ENCODE measurements at regions not wholly inside any gene's neighbourhood (a gene's known extent, or its start where the extent isn't known, plus 50 kb on each side); places are given as distances from the start of the nearest gene placed in this dataset.

- DNase-seq: no peak
- intact Hi-C loops (cut with DNase I): no loop called here
- Histone ChIP-seq H3K27me3 (no peaks in the 10 kb centered on the region), H3K4me1 (no peaks in the 10 kb centered on the region), H3K4me3 (no peak overlapping the region), H3K36me3 (no peaks in the 10 kb centered on the region), H3K9me3 (no peaks in the 10 kb centered on the region), H3K27ac (no peak overlapping the region)
- WGBS, 2 donors: 67 to 76% methylated on average over 3 of the region's 3 CpGs
- no peak for TF ChIP-seq CTCF (IDR thresholded peaks at IDR 0.05)
Measured at GRCh38 chr2:192585418-192585817, 390.7 kb upstream of the TMEFF2 start.

- no peaks in the 10 kb centered on the region for H3K9me3 ChIP-seq
- H3K4me1 ChIP-seq: no peaks in the 10 kb centered on the region
- intact Hi-C loops (cut with DNase I): no loop called here
- H3K27ac ChIP-seq: no peak overlapping the region
- H3K36me3 ChIP-seq: no peaks in the 10 kb centered on the region
- no peak for DNase-seq
- H3K27me3 ChIP-seq: no peaks in the 10 kb centered on the region
- H3K4me3 ChIP-seq: no peak overlapping the region
- TF ChIP-seq CTCF (IDR thresholded peaks at IDR 0.05) (no peak), POLR2AphosphoS5 (IDR thresholded peaks at IDR 0.05) (no peak), EP300 (IDR thresholded peaks at IDR 0.05) (no peak), POLR2A (IDR thresholded peaks at IDR 0.05) (no peak)
- WGBS, 2 donors: 79 to 86% methylated on average over 1 of the region's 1 CpG
Measured at GRCh38 chr2:192584976-192585375, 390.2 kb upstream of the TMEFF2 start.

GRCh38 chr2:192579965-192580700 lies 385.4 kb upstream of the TMEFF2 start:
- no peak for DNase-seq
- H3K36me3 ChIP-seq: no peaks in the 10 kb centered on the region
- H3K4me3 ChIP-seq: no peak overlapping the region
- 37 to 59% methylated on average over 2 of the region's 2 CpGs for WGBS, 2 donors
- no peak for TF ChIP-seq EP300 (IDR thresholded peaks at IDR 0.05)
- no peak for TF ChIP-seq POLR2AphosphoS5 (IDR thresholded peaks at IDR 0.05)
- H3K9me3 ChIP-seq: no peaks in the 10 kb centered on the region
- H3K27me3 ChIP-seq: no peaks in the 10 kb centered on the region
- no peaks in the 10 kb centered on the region for H3K4me1 ChIP-seq
- intact Hi-C loops (cut with DNase I): no loop called here
- no peak overlapping the region for H3K27ac ChIP-seq

GRCh38 chr2:192578780-192579179 lies 384.0 kb upstream of the TMEFF2 start:
- H3K27ac ChIP-seq: no peak overlapping the region
- no peak for DNase-seq
- H3K36me3 ChIP-seq: no peaks in the 10 kb centered on the region
- no peaks in the 10 kb centered on the region for H3K4me1 ChIP-seq
- H3K27me3 ChIP-seq: no peaks in the 10 kb centered on the region
- no peaks in the 10 kb centered on the region for H3K9me3 ChIP-seq
- TF ChIP-seq POLR2AphosphoS5 (IDR thresholded peaks at IDR 0.05) (no peak), CTCF (IDR thresholded peaks at IDR 0.05) (no peak), POLR2A (IDR thresholded peaks at IDR 0.05) (no peak), EP300 (IDR thresholded peaks at IDR 0.05) (no peak)
- no peak overlapping the region for H3K4me3 ChIP-seq
- 48 to 59% methylated on average over 2 of the region's 2 CpGs for WGBS, 2 donors
- intact Hi-C loops (cut with DNase I): no loop called here

GRCh38 chr2:192577706-192578105 lies 383.0 kb upstream of the TMEFF2 start:
- Histone ChIP-seq H3K9me3 (no peaks in the 10 kb centered on the region), H3K4me1 (no peaks in the 10 kb centered on the region), H3K27ac (no peak overlapping the region), H3K27me3 (no peaks in the 10 kb centered on the region), H3K36me3 (no peaks in the 10 kb centered on the region), H3K4me3 (no peak overlapping the region)
- no peak for DNase-seq
- intact Hi-C loops (cut with DNase I): no loop called here
- TF ChIP-seq EP300 (IDR thresholded peaks at IDR 0.05): no peak
- no peak for TF ChIP-seq POLR2A (IDR thresholded peaks at IDR 0.05)
- no peak for TF ChIP-seq CTCF (IDR thresholded peaks at IDR 0.05)
- TF ChIP-seq POLR2AphosphoS5 (IDR thresholded peaks at IDR 0.05): no peak

All from sigmoid colon (tissue), 6 donors.